ENCODE measurements at regions not wholly inside any gene's neighbourhood (a gene's known extent, or its start where the extent isn't known, plus 50 kb on each side); places are given as distances from the start of the nearest gene placed in this dataset.

GRCh38 chr12:113650476-113650875, 178.8 kb upstream of the LHX5 start:
- no peak for DNase-seq (ENCODE audit: extremely low read depth, low read depth)
- no peak overlapping the region for H3K4me3 ChIP-seq (replicated peaks; ENCODE audit: low read depth, low read length)
- TF ChIP-seq CTCF (IDR thresholded peaks at IDR 0.05; ENCODE audit: low read depth, low read length, missing control alignments) = no peak

- no peak overlapping the region for H3K4me3 ChIP-seq (replicated peaks; ENCODE audit: low read depth, low read length)
- no peak for TF ChIP-seq CTCF (IDR thresholded peaks at IDR 0.05; ENCODE audit: low read depth, low read length, missing control alignments)
- DNase-seq (ENCODE audit: extremely low read depth, low read depth) = no peak
Measured at GRCh38 chr12:113649256-113649830, 177.7 kb upstream of the LHX5 start.

- no peak for DNase-seq (ENCODE audit: extremely low read depth, low read depth)
- no peak for TF ChIP-seq CTCF (IDR thresholded peaks at IDR 0.05; ENCODE audit: low read depth, low read length, missing control alignments)
- no peak overlapping the region for H3K4me3 ChIP-seq (replicated peaks; ENCODE audit: low read depth, low read length)
Measured at GRCh38 chr12:113647048-113647447, 175.4 kb upstream of the LHX5 start.

GRCh38 chr12:113645603-113646002, 173.9 kb upstream of the LHX5 start:
- TF ChIP-seq CTCF (IDR thresholded peaks at IDR 0.05; ENCODE audit: low read depth, low read length, missing control alignments) = no peak
- no peak for DNase-seq (ENCODE audit: extremely low read depth, low read depth)

GRCh38 chr12:113645183-113645582, 173.5 kb upstream of the LHX5 start:
- no peak for TF ChIP-seq CTCF (IDR thresholded peaks at IDR 0.05; ENCODE audit: low read depth, low read length, missing control alignments)
- no peak overlapping the region for H3K4me3 ChIP-seq (replicated peaks; ENCODE audit: low read depth, low read length)
- DNase-seq (ENCODE audit: extremely low read depth, low read depth) = no peak

More at GRCh38 chr12:113645603-113646002, 173.9 kb upstream of the LHX5 start:
- no peak overlapping the region for H3K4me3 ChIP-seq (replicated peaks; ENCODE audit: low read depth, low read length)

GRCh38 chr12:113643177-113643974, 171.7 kb upstream of the LHX5 start:
- TF ChIP-seq CTCF (IDR thresholded peaks at IDR 0.05; ENCODE audit: low read depth, low read length, missing control alignments) = no peak
- H3K4me3 ChIP-seq (replicated peaks; ENCODE audit: low read depth, low read length) = no peak overlapping the region
- no peak for DNase-seq (ENCODE audit: extremely low read depth, low read depth)
